Vagina (tissue), 2 donors: ENCODE measurements at regions not wholly inside any gene's neighbourhood (a gene's known extent, or its start where the extent isn't known, plus 50 kb on each side); places are given as distances from the start of the nearest gene placed in this dataset.

ENCODE experiments used
- POLR2A ChIP-seq, 2 donors: fragments of 450-650 bp; IDR thresholded peaks; one replicate each; pipeline ENCODE4 v1.6.1; 2017; ENCODE audit warnings: antibody characterized with exemption in 2 of 2, mild to moderate bottlenecking in 2 of 2, moderate library complexity in 2 of 2
- TF ChIP-seq, protein P1 (sequence below), 3 experiments: fragments of 450-650 bp in 2 of 3; fragments of 200-600 bp in 1 of 3; sonication (generic) in 1 of 3; IDR thresholded peaks; one replicate each; pipeline ENCODE4 v1.5.1; 2017 to 2019; ENCODE audit warnings: antibody characterized with exemption in 3 of 3, mild to moderate bottlenecking in 2 of 3, moderate library complexity in 2 of 3

DNA sequence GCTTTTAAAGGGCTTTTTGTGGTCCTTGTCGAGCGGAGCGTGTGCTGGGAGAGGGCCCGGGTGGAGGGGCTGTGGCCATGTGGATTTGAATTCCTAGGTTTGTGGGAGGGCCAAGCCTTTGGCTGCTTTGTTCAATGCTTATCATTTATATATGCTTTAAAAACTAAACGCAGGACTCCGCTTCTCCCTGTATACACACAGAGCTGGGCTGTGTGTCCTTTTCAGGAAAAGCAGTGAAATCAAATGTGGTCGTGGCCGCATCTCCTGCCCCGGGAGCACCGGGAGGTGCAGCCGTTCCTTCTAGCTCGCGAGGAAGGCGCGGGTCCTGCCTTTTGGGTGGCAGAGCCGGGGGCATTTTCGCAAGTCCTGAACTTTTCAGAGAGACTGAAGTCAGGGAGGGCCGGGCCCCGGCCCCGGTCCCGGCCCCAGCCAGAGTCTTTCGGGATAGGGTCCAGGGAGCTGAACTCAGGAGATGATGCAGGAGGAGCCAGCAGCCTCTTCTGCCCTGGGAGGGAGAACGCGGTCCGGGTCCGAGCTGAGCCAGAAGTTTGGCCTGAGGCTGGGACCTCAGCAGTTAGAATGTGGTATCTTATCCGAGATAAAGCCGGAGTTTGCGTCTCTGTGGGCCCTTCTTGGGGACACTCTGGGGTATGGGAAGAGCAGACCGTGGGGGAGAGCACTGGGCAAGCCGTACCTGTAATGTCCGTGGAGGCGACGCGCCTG is 158.8 kb downstream of the C9orf152 start:
- TF ChIP-seq, protein P1, sequence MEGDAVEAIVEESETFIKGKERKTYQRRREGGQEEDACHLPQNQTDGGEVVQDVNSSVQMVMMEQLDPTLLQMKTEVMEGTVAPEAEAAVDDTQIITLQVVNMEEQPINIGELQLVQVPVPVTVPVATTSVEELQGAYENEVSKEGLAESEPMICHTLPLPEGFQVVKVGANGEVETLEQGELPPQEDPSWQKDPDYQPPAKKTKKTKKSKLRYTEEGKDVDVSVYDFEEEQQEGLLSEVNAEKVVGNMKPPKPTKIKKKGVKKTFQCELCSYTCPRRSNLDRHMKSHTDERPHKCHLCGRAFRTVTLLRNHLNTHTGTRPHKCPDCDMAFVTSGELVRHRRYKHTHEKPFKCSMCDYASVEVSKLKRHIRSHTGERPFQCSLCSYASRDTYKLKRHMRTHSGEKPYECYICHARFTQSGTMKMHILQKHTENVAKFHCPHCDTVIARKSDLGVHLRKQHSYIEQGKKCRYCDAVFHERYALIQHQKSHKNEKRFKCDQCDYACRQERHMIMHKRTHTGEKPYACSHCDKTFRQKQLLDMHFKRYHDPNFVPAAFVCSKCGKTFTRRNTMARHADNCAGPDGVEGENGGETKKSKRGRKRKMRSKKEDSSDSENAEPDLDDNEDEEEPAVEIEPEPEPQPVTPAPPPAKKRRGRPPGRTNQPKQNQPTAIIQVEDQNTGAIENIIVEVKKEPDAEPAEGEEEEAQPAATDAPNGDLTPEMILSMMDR (IDR thresholded peaks at IDR 0.05): no peak
- TF ChIP-seq POLR2A (IDR thresholded peaks at IDR 0.05): no peak
